Activated CD4-positive, alpha-beta T cell treated with anti-CD3 and anti-CD28 coated beads, Interleukin-2, amount 10 ng/mL, durations not matched to agents 24 days and 14 days (primary cell): ENCODE measurements at regions not wholly inside any gene's neighbourhood (a gene's known extent, or its start where the extent isn't known, plus 50 kb on each side); places are given as distances from the start of the nearest gene placed in this dataset.

ENCODE experiments used
- DNase-seq: peaks from one replicate; pipeline ENCODE4 v3.0.0; 2022
- H3K27ac Mint-ChIP-seq: one replicate; pipeline ENCODE4 v1.8.0; 2022; ENCODE audit warnings: mild to moderate bottlenecking, mixed read lengths
- H3K27me3 Mint-ChIP-seq: one replicate; pipeline ENCODE4 v1.8.0; 2022; ENCODE audit warnings: mixed read lengths
- H3K36me3 Mint-ChIP-seq: one replicate; pipeline ENCODE4 v1.8.0; 2022; ENCODE audit warnings: low read depth, mild to moderate bottlenecking, mixed read lengths
- H3K4me1 Mint-ChIP-seq: one replicate; pipeline ENCODE4 v1.8.0; 2021; ENCODE audit warnings: mixed read lengths
- H3K4me3 Mint-ChIP-seq: one replicate; pipeline ENCODE4 v1.8.0; 2022; ENCODE audit warnings: mild to moderate bottlenecking, moderate library complexity, mixed read lengths
- H3K9me3 Mint-ChIP-seq: one replicate; pipeline ENCODE4 v1.8.0; 2021; ENCODE audit warnings: mixed read lengths
- intact Hi-C: fragments of 100-400 bp; cut with micrococcal nuclease; formaldehyde crosslinking; loops from one replicate; pipeline ENCODE4 v1.15.1; 2023

- intact Hi-C loops: no loop called here
- H3K27ac Mint-ChIP-seq: no peak overlapping the region
These were observed 390.9 kb upstream of the FANCL start for GRCh38 chr2:58631986-58632385.

GRCh38 chr2:58629545-58630119 lies 388.5 kb upstream of the FANCL start:
- Mint-ChIP-seq H3K36me3 (no peaks in the 10 kb centered on the region), H3K4me3 (no peak overlapping the region), H3K27ac (no peak overlapping the region), H3K9me3 (no peaks in the 10 kb centered on the region), H3K4me1 (no peaks in the 10 kb centered on the region), H3K27me3 (no peaks in the 10 kb centered on the region)
- DNase-seq: no peak
- intact Hi-C loops: no loop called here

More at GRCh38 chr2:58631986-58632385, 390.9 kb upstream of the FANCL start:
- DNase-seq: no peak
- Mint-ChIP-seq H3K27me3 (no peaks in the 10 kb centered on the region), H3K4me1 (no peaks in the 10 kb centered on the region), H3K4me3 (no peak overlapping the region), H3K36me3 (no peaks in the 10 kb centered on the region), H3K9me3 (no peaks in the 10 kb centered on the region)

- Mint-ChIP-seq H3K9me3 (no peaks in the 10 kb centered on the region), H3K4me1 (no peaks in the 10 kb centered on the region), H3K27ac (no peak overlapping the region), H3K4me3 (no peak overlapping the region), H3K36me3 (no peaks in the 10 kb centered on the region), H3K27me3 (no peaks in the 10 kb centered on the region)
- intact Hi-C loops: no loop called here
- no peak for DNase-seq
These were observed 379.8 kb upstream of the FANCL start for GRCh38 chr2:58620896-58621295.

GRCh38 chr2:58620093-58620492 lies 379.0 kb upstream of the FANCL start:
- H3K27ac Mint-ChIP-seq: no peak overlapping the region
- intact Hi-C loops: no loop called here
- no peaks in the 10 kb centered on the region for H3K27me3 Mint-ChIP-seq
- no peaks in the 10 kb centered on the region for H3K4me1 Mint-ChIP-seq
- no peaks in the 10 kb centered on the region for H3K36me3 Mint-ChIP-seq
- H3K4me3 Mint-ChIP-seq: no peak overlapping the region
- DNase-seq: no peak
- H3K9me3 Mint-ChIP-seq: no peaks in the 10 kb centered on the region

GRCh38 chr2:58616961-58617360 lies 375.8 kb upstream of the FANCL start:
- Mint-ChIP-seq H3K36me3 (no peaks in the 10 kb centered on the region), H3K9me3 (no peaks in the 10 kb centered on the region), H3K4me3 (no peak overlapping the region), H3K27me3 (no peaks in the 10 kb centered on the region), H3K4me1 (no peaks in the 10 kb centered on the region), H3K27ac (no peak overlapping the region)
- intact Hi-C loops: no loop called here
- DNase-seq: no peak

- Mint-ChIP-seq H3K27ac (no peak overlapping the region), H3K27me3 (no peaks in the 10 kb centered on the region), H3K9me3 (no peaks in the 10 kb centered on the region), H3K4me3 (no peak overlapping the region), H3K4me1 (no peaks in the 10 kb centered on the region), H3K36me3 (no peaks in the 10 kb centered on the region)
- intact Hi-C loops: no loop called here
- DNase-seq: no peak
These were observed 373.1 kb upstream of the FANCL start for GRCh38 chr2:58614219-58614618.

GRCh38 chr2:58612973-58613372 lies 371.8 kb upstream of the FANCL start:
- no peaks in the 10 kb centered on the region for H3K9me3 Mint-ChIP-seq
- no peak for DNase-seq
- H3K36me3 Mint-ChIP-seq: no peaks in the 10 kb centered on the region
- H3K4me3 Mint-ChIP-seq: no peak overlapping the region
- H3K4me1 Mint-ChIP-seq: no peaks in the 10 kb centered on the region
- H3K27ac Mint-ChIP-seq: no peak overlapping the region
- intact Hi-C loops: no loop called here
- no peaks in the 10 kb centered on the region for H3K27me3 Mint-ChIP-seq

- intact Hi-C loops: no loop called here
- Mint-ChIP-seq H3K27ac (no peak overlapping the region), H3K4me1 (no peaks in the 10 kb centered on the region), H3K9me3 (no peaks in the 10 kb centered on the region), H3K36me3 (no peaks in the 10 kb centered on the region), H3K4me3 (no peak overlapping the region), H3K27me3 (no peaks in the 10 kb centered on the region)
- DNase-seq: no peak
These were observed 368.2 kb upstream of the FANCL start for GRCh38 chr2:58609326-58609725.

GRCh38 chr2:58608146-58608545 lies 367.0 kb upstream of the FANCL start:
- DNase-seq: no peak
- Mint-ChIP-seq H3K4me3 (no peak overlapping the region), H3K4me1 (no peaks in the 10 kb centered on the region), H3K36me3 (no peaks in the 10 kb centered on the region), H3K27me3 (no peaks in the 10 kb centered on the region), H3K27ac (no peak overlapping the region), H3K9me3 (no peaks in the 10 kb centered on the region)
- intact Hi-C loops: no loop called here

GRCh38 chr2:58607448-58607847 lies 366.3 kb upstream of the FANCL start:
- intact Hi-C loops: no loop called here
- Mint-ChIP-seq H3K36me3 (no peaks in the 10 kb centered on the region), H3K4me1 (no peaks in the 10 kb centered on the region), H3K9me3 (no peaks in the 10 kb centered on the region), H3K27me3 (no peaks in the 10 kb centered on the region), H3K27ac (no peak overlapping the region), H3K4me3 (no peak overlapping the region)
- no peak for DNase-seq

GRCh38 chr2:58606799-58607198 lies 365.7 kb upstream of the FANCL start:
- intact Hi-C loops: no loop called here
- no peaks in the 10 kb centered on the region for H3K36me3 Mint-ChIP-seq
- no peaks in the 10 kb centered on the region for H3K27me3 Mint-ChIP-seq
- no peak overlapping the region for H3K4me3 Mint-ChIP-seq
- H3K9me3 Mint-ChIP-seq: no peaks in the 10 kb centered on the region
- no peaks in the 10 kb centered on the region for H3K4me1 Mint-ChIP-seq
- H3K27ac Mint-ChIP-seq: no peak overlapping the region
- no peak for DNase-seq

- H3K9me3 Mint-ChIP-seq: no peaks in the 10 kb centered on the region
- DNase-seq: no peak
- no peaks in the 10 kb centered on the region for H3K36me3 Mint-ChIP-seq
- no peaks in the 10 kb centered on the region for H3K27me3 Mint-ChIP-seq
- intact Hi-C loops: no loop called here
- H3K27ac Mint-ChIP-seq: no peak overlapping the region
- no peaks in the 10 kb centered on the region for H3K4me1 Mint-ChIP-seq
- no peak overlapping the region for H3K4me3 Mint-ChIP-seq
These were observed 363.0 kb upstream of the FANCL start for GRCh38 chr2:58604096-58604495.

GRCh38 chr2:58601017-58601416 lies 359.9 kb upstream of the FANCL start:
- Mint-ChIP-seq H3K27ac (no peak overlapping the region), H3K4me3 (no peak overlapping the region), H3K36me3 (no peaks in the 10 kb centered on the region), H3K4me1 (no peaks in the 10 kb centered on the region), H3K9me3 (no peaks in the 10 kb centered on the region), H3K27me3 (no peaks in the 10 kb centered on the region)
- DNase-seq: no peak
- intact Hi-C loops: no loop called here

GRCh38 chr2:58598171-58598570 lies 357.0 kb upstream of the FANCL start:
- no peak overlapping the region for H3K4me3 Mint-ChIP-seq
- intact Hi-C loops: no loop called here
- no peaks in the 10 kb centered on the region for H3K9me3 Mint-ChIP-seq
- H3K4me1 Mint-ChIP-seq: no peaks in the 10 kb centered on the region
- no peaks in the 10 kb centered on the region for H3K36me3 Mint-ChIP-seq
- no peak for DNase-seq
- H3K27me3 Mint-ChIP-seq: no peaks in the 10 kb centered on the region
- H3K27ac Mint-ChIP-seq: no peak overlapping the region

- Mint-ChIP-seq H3K36me3 (no peaks in the 10 kb centered on the region), H3K27me3 (no peaks in the 10 kb centered on the region), H3K4me3 (no peak overlapping the region), H3K4me1 (no peaks in the 10 kb centered on the region), H3K9me3 (no peaks in the 10 kb centered on the region), H3K27ac (no peak overlapping the region)
- no peak for DNase-seq
- intact Hi-C loops: no loop called here
These were observed 354.6 kb upstream of the FANCL start for GRCh38 chr2:58595714-58596113.
